ENCODE measurements at regions not wholly inside any gene's neighbourhood (a gene's known extent, or its start where the extent isn't known, plus 50 kb on each side); places are given as distances from the start of the nearest gene placed in this dataset.

- TF ChIP-seq CTCF (IDR thresholded peaks at IDR 0.05): no peak
- no peak for TF ChIP-seq RFX5 (IDR thresholded peaks at IDR 0.05; ENCODE audit: low read length)
- TF ChIP-seq NFIC (IDR thresholded peaks at IDR 0.05; ENCODE audit: borderline replicate concordance): no peak
- no peak for TF ChIP-seq GABPA (IDR thresholded peaks at IDR 0.05; ENCODE audit: low read depth)
- TF ChIP-seq RAD21 (IDR thresholded peaks at IDR 0.05; ENCODE audit: low read length): no peak
- TF ChIP-seq USF1 (IDR thresholded peaks at IDR 0.05; ENCODE audit: borderline replicate concordance, low read depth): no peak
- no peak for TF ChIP-seq FOSL2 (IDR thresholded peaks at IDR 0.05; ENCODE audit: borderline replicate concordance, low read depth)
- TF ChIP-seq, protein P1, sequence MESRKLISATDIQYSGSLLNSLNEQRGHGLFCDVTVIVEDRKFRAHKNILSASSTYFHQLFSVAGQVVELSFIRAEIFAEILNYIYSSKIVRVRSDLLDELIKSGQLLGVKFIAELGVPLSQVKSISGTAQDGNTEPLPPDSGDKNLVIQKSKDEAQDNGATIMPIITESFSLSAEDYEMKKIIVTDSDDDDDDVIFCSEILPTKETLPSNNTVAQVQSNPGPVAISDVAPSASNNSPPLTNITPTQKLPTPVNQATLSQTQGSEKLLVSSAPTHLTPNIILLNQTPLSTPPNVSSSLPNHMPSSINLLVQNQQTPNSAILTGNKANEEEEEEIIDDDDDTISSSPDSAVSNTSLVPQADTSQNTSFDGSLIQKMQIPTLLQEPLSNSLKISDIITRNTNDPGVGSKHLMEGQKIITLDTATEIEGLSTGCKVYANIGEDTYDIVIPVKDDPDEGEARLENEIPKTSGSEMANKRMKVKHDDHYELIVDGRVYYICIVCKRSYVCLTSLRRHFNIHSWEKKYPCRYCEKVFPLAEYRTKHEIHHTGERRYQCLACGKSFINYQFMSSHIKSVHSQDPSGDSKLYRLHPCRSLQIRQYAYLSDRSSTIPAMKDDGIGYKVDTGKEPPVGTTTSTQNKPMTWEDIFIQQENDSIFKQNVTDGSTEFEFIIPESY (IDR thresholded peaks at IDR 0.05; ENCODE audit: borderline replicate concordance, low read depth): no peak
- TF ChIP-seq YY1 (IDR thresholded peaks at IDR 0.05; ENCODE audit: low read depth): no peak
Measured at GRCh38 chr11:26045082-26045481, 286.8 kb upstream of the ANO3 start.

All from SK-N-SH (cell line).